ENCODE measurements at regions not wholly inside any gene's neighbourhood (a gene's known extent, or its start where the extent isn't known, plus 50 kb on each side); places are given as distances from the start of the nearest gene placed in this dataset.
A peak's percentile ranks its signal among the peaks of the same experiment; 100 is the strongest.

DNA sequence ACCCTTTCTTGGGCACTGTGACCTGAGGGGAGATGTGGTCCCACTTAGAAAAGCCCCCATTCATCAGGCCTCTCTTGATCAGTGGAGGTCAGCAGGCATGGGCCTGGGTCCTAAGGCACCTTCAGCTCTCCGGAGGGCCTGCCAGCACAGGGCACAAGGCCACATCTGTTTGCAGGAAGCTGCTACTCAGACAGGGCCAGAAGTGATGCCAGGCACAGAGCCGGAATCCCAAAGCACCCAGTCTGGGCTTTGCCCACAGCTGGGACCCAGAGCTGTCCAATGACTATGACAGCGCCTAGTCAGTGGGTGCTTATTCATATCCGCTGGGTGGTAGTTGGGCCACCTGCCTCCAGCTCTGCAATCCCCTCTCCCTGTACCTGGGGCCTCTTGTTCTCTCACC lies 63.2 kb upstream of the ELN start:
- DNase-seq (ENCODE audit: low spot score): no peak

DNA sequence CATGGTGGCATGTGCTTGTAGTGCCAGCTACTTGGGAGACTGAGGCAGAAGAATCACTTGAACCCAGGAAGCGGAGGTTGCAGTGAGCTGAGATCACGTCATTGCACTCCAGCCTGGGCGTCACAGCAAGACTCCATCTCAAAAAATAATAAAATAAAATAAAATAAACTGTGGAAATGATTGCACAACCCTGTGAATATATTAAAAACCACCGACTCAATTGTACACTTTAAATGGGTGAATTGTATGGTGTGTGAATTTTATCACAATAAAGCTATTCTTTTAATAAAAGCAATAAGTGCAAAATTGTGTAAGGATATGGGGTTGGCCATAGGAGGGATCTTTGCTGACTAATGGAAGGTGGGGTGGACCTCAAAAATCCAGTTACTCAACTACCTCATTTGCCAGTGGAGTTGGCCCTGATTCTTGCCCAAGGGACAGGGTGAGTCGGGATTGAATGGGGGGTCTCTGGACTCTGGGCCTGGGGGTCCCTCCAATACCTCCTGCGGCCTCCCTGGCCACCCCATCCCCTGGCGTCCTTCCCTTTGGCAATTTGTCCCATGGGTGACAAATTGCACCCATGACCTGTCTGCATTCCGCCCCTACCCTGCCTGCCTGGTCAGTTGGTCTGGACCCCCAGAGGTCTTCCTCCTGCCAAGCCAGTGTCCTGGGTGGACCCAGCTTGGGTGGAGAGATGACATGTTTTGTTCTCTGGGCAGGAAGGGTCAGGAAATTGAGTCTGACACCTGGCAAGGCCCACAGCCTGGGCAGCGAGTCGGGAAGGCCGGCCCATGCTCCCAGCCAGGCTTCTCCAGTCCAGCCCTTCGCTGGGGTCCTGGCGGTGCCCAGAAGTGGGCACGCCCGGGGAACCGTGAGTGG lies 61.7 kb upstream of the ELN start:
- DNase-seq (ENCODE audit: low spot score): no peak

DNA sequence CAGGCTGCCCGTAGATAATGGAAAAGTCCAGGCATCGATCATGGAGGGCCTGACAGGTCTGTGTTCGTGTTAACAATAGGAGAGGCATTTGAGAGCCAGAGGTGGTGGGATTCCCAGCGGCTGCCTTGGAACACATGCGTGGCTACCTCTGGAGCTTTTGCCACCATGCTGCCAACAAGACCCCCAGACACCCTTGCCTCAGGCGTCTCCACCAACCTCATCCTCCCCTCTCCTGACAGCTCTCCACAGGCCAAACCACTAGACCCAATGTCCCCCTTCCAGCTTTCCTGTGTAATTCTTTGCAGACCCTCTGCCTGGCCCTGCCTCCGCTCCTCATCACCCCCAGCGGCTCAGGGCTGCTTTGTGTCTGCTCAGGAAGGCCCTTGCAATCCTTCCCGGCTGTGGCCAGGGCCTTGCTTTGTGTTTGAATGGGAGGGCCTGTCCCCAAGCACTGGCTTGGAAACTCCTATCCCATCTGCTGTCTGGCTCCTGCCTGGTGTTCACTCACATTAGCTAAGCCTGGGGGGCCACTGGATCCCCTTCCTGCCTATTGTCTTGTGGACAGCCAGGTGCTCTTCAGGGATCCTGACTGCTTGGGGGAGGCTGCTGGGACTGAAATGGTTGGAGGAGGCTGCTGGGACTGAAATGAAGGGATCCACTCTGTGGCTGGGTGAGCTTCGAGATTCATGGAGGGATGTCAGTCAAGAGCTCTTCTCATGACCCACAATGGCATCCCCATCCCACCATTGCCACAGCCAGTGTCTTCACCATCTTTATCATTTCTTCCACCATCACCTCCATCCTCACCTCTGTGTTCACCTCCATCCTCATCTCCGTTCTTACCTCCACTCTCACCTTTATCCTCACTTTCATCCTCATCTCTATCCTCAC lies 60.8 kb upstream of the ELN start:
- DNase-seq (ENCODE audit: low spot score): no peak

DNA sequence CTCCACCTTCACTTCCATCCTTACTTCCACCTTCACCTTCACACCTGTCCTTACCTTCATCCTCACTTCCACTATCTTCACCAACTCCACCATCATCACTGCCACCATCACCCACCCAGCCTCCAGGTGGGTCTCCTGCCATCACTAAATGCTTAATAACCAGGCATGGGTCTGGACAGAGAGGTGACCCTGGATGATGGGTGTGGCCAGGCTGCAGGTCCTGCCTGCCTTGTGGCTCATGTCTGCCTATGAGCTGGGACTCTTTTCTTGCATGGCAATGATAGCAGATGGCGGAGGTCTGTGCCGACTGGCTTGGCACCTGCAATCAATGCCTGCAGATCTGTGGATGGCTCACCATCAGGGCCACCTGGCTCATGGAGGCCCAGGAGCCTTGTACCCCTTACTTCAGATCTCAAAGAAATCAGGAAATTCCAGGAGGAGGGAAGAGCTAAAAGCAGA lies 60.1 kb upstream of the ELN start:
- DNase-seq (ENCODE audit: low spot score): no peak

DNA sequence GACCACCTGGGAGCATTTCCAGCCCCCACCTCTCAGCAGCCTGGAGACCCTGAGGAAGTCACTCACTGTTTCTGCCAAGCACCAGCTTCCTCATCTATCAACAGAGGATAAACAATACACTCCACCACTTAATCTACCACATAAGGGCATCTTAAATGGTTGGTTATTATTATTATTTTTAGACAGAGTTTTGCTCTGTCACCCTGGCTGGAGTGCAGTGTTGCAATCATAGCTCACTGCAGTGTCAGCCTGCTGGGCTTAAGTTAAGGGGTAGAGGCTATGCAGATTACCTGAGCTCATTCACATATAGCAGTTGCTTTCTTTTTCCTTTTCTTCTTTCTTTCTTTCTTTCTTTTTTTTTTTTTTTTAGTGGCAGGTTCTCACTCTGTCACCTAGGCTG lies 59.5 kb upstream of the ELN start:
- DNase-seq (ENCODE audit: low spot score): no peak

DNA sequence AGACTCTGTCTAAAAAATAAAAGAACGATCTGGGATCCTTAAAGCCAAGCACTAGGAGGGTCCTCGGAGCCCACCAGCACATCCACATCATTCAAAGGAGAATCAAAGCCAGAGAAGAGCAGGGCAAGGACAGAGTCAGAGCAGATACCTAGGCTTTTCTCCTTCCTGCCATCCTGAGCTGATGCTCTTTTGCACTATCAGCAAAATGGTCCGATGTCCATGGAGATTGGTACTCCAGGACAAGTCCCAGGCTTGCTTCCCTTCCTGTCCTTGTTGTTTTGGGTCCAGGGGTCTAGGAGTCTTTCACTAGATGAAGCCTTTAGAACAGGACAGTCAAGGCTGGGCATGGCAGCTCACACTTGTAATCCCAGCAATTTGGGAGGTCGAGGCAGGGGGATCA lies 58.0 kb upstream of the ELN start:
- DNase-seq (ENCODE audit: low spot score): no peak

DNA sequence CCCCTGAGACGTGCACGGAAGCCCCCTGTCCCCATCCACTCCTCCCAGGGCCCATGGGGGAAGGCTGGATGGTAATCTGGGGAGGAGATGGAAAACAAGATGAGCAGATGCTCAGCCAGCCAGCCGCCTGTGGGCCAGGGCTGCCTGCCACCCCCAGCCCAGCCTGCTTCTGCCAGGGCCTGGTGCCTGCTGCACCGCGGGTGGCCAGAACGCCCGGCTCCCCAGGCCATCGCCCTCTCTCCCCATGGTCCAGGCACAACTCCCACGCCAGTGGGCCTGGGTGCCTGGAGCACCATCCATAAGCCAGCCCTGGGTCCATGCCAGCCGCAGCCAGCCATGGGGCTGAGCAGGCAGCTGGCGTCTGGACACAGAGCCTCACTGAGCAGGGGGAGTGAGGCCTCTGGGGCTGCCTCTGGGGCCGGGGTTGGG lies 57.2 kb upstream of the ELN start:
- DNase-seq (ENCODE audit: low spot score): no peak

DNA sequence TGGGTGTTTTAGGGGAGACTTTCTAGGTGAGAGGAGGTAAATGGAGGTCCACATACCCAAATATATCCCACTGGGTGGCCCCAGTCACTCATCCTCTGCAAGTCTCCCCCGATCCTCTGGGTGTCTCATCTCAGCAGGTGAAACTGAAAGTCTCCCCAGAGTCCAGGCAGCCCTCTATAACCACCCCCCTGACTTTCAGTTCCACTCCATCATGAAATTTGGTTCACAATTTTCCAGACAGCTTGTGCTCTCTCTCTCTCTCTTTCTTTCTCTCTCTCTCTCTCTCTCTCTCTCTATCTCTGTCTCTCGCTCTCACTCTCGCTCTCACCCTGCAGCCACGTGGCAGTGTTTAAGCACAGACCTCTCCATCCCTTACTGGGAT lies 56.7 kb upstream of the ELN start:
- DNase-seq (ENCODE audit: low spot score): no peak

DNA sequence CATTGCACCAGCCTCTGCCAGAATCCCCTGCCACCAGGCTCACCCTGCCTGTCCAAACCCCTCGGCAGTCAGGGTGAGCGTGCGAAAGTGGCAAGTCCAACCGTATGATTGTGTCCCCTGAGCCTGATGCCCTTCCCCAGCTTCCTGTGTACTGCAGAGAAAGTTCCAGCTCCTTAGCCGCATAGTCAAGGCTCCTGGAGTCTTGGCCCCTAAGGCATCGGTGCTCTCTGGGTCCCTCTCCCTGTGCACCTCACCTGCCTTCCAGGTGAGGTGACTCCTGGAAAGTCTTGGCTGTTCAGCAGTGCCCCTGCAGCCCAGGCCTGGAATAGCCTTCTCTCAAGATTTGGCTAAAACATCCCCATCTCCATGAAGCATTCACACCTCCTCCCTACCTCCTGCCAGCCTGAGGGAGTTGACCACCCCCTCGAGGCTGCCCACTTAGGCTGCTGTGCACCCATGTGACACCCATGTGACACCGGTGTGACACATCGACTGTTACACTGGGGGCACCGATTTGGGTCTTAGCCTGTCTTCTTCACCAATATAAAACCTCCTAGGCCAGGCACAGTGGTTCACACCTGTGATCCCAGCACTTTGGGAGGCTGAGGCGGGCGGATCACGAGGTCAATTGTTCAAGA lies 56.1 kb upstream of the ELN start:
- no peak for DNase-seq (ENCODE audit: low spot score)

DNA sequence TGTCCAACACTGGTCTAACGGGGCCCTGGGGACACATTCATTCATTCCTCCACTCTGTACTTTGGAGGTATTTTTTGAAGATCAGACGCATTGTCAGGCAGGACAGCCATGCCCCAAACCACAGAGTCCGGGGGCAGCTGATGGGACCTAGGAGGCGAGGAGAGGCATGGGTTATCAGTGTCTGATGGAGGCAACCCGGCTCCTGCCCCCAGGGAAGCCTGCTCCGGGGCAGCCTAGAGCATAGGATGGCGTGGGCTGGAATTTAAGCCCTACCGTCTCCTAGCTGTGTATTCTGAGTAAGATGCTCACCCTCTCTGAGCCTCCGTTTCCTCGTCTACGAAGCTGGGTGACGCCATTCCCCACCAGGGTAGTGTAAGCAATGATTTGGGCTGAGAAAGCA lies 55.4 kb upstream of the ELN start:
- no peak for DNase-seq (ENCODE audit: low spot score)

DNA sequence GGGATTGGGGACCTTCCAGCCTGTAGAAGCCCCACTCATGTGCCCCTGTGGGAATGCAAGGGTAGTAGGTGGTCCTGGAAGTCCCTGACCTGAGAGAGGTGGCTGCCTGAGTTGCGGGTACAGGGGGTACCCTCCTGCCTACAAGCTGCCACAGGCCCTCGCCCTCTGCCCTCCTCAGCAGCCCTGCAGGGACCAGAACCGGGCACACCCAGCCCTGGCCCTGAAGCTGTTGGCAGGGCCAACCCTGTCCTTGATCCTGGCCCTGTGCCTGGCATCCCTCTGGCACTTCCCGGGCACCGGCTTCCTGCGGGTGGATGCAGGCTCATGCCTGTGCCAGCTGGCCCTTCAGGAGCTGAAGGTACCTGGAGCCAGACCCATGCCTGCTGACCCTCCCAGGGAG lies 54.9 kb upstream of the ELN start:
- DNase-seq (ENCODE audit: low spot score): no peak

DNA sequence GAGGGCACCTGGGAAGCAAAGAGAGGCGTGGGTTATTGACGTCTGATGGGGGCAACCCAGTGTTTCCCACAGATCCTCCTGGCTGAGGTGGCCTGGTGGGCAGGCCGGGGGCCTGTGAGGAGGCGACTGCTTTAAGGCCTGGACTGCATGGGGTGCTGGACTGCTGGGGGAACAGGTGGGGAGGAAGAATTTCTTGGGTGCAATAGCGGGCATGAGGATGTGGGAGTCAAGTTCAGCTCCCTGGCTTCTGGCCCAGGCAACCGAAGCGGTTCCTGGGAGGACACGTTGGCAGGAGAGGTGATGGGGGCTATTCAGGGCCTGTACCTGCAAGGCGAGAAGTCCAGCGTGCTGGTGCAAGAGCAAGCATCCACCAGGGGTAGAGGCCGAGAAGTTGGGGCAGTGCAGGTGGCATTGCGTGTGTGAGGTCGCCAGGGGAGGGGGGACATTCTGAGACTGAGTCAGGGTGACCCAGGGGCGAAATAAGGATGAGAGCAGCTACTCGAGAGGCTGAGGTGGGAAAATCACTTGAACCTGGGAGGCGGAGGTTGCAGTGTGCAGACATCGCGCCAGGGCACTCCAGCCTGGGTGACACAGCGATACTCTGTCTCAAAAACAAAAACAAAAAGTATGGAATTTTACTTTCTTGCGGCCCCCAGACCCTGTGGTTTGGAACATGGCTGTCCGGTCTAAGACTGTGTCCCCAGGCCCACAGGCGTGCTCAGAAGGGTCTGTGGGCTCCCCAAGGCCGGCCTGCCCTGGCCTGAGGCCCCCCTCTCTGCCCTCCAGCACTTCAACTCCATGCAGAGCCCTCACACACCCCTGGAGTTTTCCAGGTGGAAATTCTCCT lies 53.6 kb upstream of the ELN start:
- DNase-seq (ENCODE audit: low spot score): no peak

DNA sequence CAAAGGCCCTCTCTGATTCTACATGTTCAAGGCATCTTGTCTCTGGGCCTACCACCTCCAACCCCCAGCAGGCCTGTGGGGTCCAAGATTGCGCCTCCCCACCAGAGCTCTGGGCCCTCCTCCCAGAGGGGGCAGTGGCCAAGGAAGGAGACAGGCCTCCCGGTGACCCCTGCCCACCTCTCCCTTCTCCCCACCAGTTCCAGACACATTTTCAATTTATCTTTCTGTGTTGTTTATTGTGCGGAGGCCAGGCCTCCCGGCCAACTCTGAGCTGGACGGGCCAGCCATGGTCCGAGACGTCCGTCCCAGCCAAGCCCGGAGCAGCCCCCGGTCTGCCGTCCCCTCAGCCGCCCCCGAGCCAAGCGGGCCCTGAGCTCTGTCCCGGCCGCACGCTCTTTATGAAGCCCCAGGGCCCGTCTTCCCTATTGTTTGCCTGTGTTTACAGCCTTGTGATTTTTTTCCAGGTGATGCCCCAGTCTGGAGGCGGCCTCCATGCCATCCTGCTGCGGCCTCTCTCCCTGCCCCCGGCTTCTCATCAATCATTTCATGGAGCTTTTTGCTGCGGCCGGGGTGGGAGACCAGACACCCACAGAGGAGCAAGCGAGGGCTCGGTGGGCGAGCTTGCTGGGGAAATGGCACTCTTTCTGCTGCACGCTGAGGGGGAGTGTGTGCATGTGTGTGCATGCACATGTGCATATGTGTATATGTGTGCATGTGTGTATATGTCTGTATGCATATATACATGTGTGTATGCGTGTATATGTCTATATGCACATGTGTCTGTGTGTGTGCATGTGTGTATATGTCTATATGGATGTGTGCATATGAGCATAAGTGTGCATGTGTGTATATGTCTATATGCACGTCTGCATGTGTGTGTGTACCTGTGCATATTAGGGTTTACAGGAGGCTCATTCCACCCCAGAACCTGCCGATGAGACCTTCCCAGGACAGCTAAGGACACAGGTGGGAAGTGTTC lies 52.7 kb upstream of the ELN start:
- no peak for DNase-seq (ENCODE audit: low spot score)

DNA sequence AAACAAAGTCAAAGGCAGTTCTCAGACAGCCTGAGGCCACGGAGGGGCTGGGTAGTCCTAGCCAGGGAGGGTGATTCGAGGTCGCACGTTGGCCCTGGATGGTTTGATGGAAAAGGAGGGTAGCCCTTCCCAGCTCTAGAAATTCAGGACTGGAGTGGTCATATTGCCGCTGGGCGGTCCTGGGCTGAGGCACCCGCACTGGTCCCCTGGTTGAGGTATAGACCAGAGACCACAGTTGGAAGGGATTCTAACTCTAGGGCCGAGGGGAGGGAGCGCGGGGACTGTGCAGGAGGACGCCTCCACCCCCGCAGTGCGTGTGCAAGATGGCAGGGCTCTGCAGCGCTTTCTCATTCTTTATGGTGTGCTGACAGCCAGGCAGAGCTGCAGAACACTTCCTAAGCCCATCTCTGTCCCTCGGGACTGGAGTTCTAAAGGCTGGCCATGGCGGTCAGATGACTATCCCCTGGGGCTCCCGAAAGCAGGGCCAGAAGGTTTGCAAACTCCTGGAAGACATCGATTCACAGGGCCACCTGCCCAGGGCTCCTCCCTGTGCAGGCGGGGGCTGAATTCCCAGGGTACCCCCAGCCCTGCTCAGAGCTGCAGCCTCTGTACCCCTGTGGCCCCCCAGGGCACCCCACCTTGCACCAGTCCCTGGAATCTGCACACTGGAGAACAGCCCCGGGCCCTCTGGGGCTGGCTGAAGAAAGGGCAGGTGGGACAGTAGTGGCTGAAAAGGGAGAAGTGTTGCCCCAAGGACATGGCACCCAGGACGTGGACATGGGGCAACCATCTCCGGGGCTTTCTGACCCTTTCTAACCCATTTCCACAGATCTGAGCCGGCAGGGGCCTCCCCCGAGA lies 51.0 kb upstream of the ELN start:
- DNase-seq (ENCODE audit: low spot score): peak; percentile 91

DNA sequence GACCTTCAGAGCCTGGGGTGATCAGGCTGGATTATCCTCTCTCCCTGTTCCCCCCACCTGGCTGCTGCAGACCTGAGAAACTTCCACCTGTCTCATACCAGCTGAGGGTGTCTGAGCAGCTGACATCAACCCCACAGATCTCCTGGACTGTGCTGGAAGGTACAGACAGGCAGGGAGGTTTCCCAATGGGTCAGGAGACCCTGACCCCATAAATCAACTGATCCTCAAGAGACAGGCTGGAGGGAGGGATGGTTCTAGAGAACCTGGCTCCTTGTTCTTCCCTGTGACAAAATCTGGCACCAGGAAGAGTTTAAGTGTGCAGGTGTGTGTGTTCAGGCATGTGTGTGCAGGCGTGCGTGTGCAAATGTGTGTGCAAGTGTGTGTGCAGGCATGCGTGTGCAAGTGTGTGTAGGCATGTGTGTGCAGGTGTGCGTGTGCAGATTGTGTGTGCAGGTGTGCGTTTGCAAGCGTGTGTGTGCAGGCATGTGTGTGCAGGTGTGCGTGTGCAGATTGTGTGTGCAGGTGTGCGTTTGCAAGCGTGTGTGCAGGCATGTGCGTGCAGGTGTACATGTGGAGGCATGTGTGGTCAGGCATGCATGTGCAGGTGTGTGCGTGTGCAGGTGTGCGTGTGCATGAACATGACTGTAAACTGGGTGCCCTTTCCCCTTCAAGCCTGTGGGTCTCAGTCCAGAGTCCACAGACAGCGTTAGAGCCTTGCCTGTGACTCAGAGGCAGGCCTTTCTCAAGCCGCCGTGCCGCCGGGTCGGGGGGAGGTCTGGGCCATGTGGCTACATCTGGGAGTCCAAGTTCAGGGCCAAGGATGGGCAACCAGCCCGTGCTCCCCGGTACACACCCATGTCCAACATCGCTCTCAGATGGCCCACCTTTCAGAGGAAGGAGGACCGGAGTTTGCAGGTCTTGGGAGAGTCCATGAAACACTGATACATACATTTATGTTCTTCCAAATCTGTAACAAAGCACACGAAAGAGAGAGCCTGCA lies 50.1 kb upstream of the ELN start:
- DNase-seq (ENCODE audit: low spot score): peak; percentile 70
